Superior temporal gyrus (tissue), 1 donor: ENCODE measurements at regions not wholly inside any gene's neighbourhood (a gene's known extent, or its start where the extent isn't known, plus 50 kb on each side); places are given as distances from the start of the nearest gene placed in this dataset.

Experiments used
- DNase-seq: peaks from one replicate; pipeline ENCODE4 v3.0.0-alpha.2; 2016; ENCODE audit errors: extremely low spot score

DNA sequence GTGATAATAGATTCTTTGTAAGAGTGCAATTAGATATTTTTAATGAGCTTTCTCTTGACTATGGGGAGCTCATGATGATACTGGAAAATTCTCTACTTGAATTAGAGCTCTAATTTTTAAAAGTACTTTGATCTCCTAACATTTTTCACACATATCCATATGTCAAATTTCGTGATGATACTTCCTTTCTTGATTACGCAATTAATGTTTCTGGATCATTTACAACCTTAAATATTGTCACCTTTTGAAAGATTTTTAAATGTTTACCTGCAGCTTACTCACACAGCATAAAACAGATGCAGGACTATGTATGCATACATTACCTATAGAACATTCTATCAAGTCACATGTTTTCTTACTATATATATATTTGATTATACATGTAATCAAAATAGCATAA lies 598.5 kb upstream of the DSEL start:
- no peak for DNase-seq

DNA sequence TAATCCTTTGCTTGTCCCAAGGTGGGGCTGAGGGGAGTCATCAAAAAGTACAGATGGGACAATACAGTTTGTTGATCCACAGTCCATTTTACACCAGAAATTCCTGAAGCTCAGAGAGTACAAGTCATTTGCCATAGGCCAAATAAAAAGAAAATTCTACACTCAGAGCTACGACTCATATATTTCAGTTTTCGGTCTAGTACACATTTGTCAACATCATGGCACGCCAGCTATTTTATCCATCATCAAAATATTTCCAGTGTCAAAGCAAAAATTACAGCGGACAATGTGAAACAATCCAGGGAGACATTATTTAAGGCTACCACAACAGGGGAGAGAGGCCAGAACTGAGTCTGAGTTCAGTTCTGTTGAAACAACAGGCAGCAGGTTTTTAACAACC lies 587.5 kb upstream of the DSEL start:
- no peak for DNase-seq

DNA sequence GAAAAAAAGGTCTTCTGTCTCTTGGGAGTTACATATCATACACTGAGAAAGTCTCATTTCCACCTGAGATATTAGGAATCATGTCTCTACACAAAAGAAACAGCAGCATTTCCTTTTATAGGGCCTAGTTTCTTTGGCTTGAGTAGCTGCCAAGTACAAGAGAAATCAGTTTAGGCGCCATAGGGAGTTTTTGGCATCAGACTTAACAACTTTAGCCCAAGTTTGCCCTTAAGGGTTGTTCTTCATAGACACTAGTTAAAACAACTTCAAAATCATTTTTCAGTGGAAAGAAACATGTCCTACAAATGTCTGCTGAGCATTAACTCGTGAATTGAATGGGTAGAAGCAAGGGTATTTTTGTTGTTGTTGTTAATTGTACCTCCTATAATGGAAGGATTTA lies 587.0 kb upstream of the DSEL start:
- no peak for DNase-seq

DNA sequence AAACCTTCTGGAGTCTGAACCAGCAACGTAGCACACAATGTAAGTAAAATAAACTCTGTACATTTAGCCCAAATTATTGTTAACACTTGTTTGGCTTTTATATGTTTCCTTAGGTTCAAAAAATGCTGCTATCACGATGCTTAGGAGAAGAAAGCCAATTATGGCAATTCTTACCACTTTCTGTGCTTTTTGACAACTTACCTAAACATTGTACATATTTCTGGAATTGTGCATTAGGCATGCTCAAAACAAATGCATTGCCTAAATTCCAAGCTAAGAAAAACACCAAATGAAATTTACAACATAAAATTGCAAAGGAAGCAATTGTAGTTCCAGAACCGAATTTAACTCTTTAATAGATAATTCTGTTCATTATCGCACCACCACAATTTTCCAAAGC lies 585.6 kb upstream of the DSEL start:
- no peak for DNase-seq

DNA sequence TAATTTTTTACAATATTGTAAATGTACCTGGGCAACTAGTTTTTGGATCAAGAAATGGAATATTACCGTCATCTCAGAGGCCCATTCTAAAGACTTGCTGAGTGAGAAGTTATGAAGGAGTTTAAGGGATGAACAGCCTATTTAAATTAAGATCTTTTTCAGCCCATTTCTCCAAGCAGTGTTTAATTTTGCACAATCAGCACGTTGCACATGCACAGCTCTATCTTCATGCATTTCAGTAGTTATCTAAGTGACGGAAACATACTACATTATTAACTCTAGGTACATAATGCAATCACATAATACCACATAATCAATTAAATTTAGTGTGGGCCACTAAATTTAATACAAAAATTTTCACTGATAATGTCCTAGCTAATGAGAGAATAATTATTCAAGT lies 582.1 kb upstream of the DSEL start:
- DNase-seq, result no peak

DNA sequence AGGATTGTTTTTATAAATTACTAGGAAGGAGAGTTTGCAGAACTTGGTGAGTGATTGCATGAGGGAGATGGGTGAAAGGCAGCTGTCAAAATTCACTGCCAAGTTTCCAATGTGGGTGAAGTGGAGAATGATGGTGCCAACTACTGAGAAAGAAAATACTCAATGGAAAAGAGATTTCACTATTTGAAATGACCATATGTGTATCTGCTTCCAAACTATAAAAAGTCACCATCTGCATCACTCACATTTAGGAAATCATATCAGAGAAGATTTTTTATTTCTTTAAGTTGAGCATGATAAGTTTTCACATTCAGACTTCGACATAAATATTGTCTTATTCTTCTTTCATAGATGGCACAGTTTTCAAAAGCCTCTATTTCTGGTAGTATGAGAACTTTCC lies 570.0 kb upstream of the DSEL start:
- DNase-seq, result no peak

DNA sequence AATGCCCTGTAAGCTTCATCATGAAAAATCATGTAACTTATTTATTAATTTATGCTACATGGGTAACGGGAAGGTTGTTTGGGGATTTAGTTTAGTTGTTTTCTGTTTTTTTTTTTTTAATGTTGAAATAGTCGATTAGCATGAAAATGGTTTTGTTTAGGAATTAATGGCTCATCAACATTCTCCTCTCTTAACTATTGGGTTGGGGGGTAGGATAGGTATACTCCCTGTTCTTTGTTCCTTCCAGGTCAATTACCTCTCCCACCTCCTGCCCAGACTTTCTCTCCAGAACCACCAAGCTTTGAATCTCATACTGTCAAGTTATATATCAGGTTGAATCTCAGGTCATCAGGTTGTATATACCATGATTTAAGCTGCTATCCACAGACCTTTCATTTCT lies 568.7 kb upstream of the DSEL start:
- no peak for DNase-seq

DNA sequence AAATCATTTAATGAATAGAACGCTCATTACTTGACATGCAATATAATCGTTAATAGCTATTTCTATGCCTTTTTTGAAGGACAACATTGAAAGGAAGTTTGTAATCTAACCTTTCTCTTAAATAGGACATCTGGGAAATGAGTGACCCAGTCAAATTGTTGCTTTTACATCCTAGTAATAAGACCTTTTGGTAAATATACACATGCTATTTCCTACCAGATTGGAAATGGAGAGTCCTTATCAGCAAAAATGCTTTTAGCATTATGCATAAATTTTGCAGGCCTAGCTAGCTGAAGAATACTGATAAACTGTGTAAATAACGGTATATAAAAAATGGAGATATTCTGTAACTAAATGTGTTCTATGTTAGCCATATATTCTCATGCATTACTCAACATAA lies 567.3 kb upstream of the DSEL start:
- no peak for DNase-seq

DNA sequence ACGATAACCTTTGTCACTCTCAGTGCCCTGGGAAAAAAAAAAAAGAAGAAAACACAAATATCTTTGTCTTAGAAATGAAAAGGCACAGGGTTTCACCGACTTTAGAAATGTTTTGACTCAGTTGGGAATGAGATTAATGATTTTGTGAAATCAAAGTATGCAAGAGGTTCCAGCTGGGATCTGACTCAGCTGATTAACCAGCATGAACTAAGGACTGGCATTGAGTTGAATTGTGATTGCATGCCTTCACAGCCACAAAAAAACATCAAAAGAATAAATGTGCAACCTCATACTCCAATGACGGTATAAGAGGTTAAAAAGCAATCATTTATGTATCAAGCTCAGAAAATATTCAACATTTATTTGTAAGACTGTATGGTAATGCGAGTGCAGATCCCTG lies 566.6 kb upstream of the DSEL start:
- DNase-seq, result no peak

DNA sequence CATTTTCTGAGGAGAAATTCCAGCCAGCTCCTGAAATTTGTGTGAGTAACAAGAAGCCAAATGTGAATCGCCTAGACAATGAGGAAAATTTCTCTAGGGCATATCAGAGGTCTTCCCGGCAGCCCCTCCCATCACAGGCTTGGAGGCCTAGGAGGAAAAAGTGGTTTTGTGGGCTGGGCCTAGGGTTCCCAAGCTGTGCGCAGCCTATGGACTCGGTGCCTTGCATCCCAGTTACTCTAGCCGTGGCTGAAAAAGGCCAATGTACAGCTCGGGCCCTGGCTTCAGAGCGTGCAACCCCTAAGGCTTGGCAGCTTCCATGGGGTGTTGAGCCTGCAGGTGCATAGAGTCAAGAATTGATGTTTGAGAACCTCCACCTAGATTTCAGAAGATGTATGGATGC lies 556.2 kb upstream of the DSEL start:
- DNase-seq, result no peak

DNA sequence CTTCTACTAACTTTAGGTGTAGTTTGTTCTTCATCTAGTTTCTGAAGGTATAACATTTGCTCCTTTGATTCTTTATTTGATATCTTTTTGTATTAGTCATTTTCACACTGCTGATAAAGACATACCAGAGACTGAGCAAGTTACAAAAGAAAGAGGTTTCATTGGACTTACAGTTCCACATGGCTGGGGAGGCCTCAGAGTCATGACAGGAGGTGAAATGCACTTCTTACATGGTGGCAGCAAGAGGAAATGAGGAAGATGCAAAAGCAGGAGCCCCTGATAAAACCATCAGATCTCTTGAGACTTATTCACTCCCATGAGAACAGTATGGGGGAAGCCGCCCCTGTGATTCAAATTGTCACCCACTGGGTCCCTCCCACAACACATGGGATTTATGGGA lies 544.4 kb upstream of the DSEL start:
- no peak for DNase-seq

DNA sequence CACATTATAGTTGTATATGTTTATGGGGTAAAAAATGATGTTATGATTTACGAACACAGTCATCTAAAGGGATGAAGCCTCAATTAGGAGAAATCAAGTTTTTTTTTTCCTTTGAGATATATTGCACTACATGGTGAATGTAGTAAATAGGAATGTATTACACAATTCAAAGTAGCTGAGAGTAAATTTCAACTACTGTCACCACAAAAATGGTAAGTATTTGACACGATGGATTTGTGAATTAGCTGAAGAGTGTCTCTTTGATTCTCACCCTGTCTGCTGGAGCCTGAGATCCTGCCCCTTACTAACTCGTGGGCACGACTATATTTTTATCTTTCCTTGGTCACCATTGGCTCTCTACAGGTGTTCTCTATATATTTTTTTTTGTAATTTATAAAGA lies 540.4 kb upstream of the DSEL start:
- no peak for DNase-seq

DNA sequence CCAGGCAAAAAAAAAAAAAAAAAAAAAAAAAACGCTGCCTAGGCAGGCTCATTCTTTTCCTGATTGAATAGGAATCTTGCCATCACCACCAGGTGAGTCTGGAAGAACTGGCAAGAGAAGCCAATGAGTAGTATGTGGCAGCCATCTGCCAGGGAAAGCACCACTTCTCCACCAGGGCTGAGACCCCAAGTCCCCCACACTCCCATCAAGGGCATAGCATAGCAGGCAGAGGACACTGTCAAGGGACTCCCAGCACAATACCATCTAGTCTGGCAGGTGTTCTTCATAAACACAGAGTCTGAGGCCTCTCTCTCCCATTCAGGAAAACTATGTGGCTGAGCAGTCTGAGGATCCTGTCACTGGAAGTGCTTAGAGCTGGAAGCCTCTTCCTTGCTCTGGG lies 538.1 kb upstream of the DSEL start:
- no peak for DNase-seq

DNA sequence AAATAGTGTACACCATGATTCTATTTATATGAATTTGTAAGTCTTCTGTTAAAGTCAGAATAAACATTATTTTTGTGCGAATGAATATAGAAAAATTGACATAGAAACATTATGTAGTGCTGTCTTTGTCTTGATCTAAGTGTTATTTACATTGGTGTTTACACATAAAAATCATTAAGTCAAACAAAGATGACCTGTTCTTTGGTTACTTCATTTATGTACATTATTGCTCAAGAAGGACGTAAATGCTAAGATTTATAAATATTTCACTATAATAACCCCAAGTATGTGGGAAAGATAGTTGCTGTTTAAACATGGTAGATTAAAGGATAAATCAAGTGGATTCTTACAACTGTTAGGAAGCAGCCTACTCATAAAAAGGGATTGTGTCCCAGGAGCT lies 536.8 kb upstream of the DSEL start:
- no peak for DNase-seq

DNA sequence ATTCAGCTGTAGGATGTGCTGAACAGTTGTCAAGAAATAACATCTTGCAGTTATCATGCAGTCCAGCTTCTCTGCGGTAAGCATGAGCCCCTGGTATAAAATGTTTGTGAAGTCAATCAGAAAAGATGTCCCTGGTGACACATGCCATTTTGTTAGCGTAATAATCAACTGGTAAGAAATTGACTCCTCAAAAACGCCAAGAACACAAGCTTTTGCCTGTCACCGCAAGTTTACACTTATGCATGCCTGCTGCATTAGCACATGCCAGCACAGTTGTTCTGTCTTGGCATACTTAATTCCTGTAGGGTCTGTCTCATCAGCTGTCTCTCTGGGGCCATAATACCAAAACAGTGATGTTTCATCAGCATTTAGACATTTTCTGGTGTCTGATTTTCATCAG lies 524.8 kb upstream of the DSEL start:
- DNase-seq, result no peak

DNA sequence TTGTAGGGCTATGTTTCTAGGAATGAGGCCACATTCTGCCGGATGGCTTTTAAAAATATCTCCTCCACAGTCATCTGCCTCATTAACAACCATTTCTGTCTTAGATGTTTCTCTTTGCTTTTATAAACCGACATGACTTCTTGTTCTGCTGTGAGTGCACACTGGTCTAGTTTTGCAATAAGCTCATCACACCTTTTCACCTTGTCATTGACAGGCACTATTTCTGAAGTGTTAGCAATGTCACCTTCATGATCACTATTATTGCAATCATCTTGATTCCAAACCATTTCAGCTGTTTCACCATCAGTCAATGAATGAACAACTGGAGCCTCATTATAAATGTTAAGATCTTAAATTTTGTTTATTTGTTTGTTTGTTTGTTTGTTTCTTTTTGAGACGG lies 523.7 kb upstream of the DSEL start:
- DNase-seq, result no peak

DNA sequence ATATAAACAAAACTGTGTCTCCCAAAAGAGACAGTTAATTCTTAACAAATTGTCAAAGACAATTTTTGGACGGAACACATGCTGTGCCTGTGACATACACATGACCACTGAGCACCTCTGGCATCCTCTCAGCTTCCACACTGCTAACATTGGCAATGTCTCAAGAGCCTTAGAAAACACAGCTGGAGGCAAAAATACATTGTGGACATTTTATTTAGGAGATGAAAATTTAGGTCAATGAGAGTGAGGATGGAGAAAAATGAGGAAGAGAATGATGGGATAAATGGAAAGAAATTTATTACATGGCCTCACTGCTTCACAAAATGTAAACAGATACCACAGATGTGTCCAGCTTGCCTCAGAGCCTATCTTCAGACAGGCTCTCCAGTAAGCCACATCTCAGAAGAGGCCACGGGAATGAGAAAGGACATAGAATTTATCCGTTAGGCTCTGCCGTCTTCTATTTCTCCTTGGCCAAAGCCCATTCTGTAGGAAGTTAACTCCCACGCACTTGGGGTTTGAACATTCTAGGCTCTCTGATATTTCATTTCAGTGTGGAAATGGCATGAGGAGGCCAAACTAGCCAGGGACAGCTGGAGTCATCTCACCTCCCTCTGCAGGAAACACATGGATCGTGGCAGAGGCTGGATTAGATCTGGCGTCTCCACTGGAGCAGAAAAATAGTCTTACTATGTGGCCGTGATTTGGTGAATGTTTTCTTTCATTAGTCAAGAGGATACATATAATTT lies 519.4 kb upstream of the DSEL start:
- DNase-seq, result no peak

DNA sequence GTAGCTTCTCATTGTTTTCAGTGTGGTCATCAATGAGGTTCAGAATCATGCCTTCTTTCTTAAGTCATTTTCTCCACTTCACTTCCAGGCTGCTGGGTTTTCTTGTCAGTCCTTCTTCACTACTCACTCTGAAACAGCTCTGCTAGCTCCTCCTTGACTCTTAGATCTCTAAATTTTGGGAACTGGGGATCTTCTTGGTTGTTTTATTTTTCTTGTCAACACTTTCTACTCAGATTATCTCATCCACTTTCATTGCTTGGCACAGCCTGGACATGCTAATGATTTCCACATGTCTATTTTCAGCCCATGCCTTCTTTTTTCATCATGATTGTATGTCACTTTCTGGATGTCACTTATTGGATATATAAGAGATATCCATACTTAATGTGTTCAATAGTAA lies 517.8 kb upstream of the DSEL start:
- no peak for DNase-seq

DNA sequence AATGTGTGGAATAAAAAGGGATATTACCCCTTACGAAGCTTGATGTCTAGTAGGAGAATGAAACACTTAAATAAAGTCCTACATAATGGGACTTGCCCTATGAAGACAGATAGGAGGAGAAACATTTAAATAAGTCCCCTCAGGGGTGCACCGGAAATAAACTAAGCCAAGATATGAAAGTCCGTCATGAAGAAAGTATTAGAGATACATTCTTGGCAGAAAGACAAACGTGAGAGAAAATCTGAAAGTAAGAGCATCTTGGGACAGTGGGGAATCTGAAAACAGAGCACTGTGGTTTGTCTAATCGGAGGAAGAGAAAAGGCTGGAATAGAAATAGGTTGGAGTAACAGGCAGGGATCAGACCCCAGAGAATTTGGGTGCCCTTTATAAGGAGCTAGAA lies 516.9 kb upstream of the DSEL start:
- DNase-seq, result no peak

DNA sequence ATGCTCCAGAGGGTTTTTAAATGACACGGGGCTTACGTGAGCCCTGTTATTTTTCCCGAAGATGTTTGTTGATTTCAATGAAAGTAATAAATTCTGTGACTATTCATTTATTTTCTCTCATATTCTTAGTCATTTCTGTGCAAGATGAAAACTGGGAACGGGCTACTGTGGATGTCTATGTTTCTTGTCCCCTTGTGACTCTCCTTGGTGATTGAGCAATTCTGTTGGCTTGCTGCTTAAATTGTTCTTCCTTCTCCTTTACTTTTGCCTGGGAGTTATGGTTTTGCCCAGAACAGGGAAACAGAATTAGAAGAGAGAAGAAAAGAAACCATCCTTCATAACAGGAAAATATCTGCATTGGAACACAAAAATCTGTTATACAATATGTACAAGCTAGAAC lies 508.2 kb upstream of the DSEL start:
- DNase-seq, result no peak

DNA sequence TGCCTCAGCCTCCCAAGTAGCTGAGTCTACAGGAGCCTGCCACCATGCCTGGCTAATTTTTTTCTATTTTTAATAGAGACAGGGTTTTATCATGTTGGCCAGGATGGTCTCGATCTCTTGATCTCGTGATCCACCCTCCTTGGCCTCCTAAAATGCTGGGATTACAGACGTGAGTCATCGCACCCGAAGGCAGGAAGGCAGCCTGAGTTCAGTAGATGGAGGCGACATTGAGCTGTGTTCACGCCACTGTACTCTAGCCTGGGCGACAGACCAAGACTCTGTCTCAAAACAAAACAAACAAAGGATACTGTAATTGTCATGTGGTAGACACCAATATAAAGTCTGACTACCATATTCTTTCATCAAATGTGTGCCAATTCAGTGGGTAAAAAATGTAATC lies 500.9 kb upstream of the DSEL start:
- DNase-seq, result no peak

DNA sequence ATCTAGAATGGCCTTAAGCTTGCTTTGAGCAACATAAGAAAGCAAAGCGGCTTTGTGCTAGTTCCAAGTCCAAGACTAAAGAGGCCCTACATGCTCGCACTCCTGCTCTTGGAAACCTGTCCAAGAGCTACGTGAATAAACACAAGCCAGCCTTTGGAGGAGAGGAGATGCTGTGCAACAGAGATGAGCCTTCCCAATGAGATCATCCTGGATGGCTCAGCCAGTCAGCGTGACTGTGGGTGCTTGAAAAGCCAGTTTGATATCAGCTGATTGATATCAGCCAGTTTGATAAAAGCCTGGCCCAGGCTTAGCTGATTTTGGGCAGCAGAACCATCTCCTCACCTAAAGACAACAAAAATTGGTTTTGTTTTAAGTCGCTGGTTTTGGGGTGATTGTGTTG lies 481.0 kb upstream of the DSEL start:
- no peak for DNase-seq

DNA sequence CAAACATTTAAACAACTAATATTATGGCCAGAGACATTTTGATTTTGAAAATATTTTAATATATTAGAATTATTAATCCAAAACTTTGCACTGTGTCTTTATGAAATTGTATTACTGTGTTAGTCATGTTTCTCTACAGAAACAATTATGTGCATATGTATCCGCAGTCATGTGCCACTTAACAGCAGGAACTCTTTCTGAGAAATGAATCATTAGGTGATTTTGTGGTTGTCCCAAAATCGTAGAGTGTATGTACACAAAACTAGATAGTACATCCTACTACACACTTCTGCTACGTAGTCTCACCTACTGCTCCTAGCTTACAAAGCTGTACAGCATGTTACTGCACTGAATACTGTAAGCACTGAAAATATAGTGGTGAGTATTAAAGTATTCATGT lies 479.2 kb upstream of the DSEL start:
- no peak for DNase-seq

DNA sequence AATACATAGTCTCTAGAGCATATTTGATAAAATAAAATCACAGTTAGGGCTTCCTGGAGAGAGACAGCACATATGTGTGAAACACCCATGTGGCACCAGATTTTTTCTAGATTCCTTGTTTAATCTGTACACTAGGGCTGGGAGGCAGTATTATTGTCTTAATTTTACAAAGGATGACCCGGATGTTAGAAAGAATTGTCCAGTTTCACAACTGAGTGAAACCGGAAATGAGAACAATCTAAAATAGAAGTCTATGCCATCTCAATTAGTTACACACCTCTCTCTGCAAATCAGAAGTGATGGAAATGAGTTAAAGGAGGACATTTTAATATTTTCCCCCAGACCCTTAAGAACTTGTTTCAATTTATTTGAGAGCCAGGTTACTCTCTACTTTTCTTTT lies 463.7 kb upstream of the DSEL start:
- DNase-seq, result no peak
